Panc1 (cell line): ENCODE measurements at regions not wholly inside any gene's neighbourhood (a gene's known extent, or its start where the extent isn't known, plus 50 kb on each side); places are given as distances from the start of the nearest gene placed in this dataset.

Source experiments
- ATAC-seq: fragments of 200-7000 bp; cut with Tn5 transposase; 2 replicates; pipeline ENCODE4 v1.9.1; 2020; ENCODE audit warnings: mild to moderate bottlenecking, moderate library complexity
- BruUV-seq: library from RNA; stranded (reverse); fragments of 400-500 nt; replicated peaks from 2 replicates; lab custom pipeline; 2021; lab: Mats Ljungman, UMichigan
- CTCF ChIA-PET: fragments of 300-600 bp; sonication (Branson Sonifier 250); formaldehyde crosslinking; loops from one replicate; lab custom pipeline; 2022; ENCODE audit warnings: antibody characterized with exemption; lab: Charles Lee
- POLR2A ChIA-PET: fragments of 300-600 bp; sonication (Branson Sonifier 250); formaldehyde crosslinking; loops from one replicate; lab custom pipeline; 2022; ENCODE audit warnings: antibody characterized with exemption; lab: Charles Lee
- DNase-seq: peaks from one replicate; pipeline ENCODE4 v3.0.0-alpha.2; 2010; ENCODE audit warnings: low read depth, low spot score
- H3K27ac ChIP-seq: 2 replicates; pipeline ENCODE4 v1.5.1; 2011; ENCODE audit warnings: mild to moderate bottlenecking, low read length, inconsistent platforms
- H3K27me3 ChIP-seq: fragments of 200-500 bp; sonication (Bioruptor generic); 2 replicates; pipeline ENCODE4 v1.6.0; 2014; ENCODE audit warnings: low read length, inconsistent platforms; ENCODE audit not compliant: control insufficient read depth, insufficient read depth
- H3K36me3 ChIP-seq: fragments of 200-500 bp; sonication (Bioruptor generic); 2 replicates; pipeline ENCODE4 v1.5.1; 2014; ENCODE audit warnings: inconsistent platforms, mild to moderate bottlenecking, low read length, moderate library complexity; ENCODE audit not compliant: control insufficient read depth, insufficient read depth
- H3K4me1 ChIP-seq: 2 replicates; pipeline ENCODE4 v1.5.1; 2011; ENCODE audit warnings: inconsistent platforms, mild to moderate bottlenecking, low read length, moderate library complexity; ENCODE audit not compliant: control insufficient read depth, insufficient read depth
- H3K4me3 ChIP-seq, 2 experiments: 2 replicates each; pipeline ENCODE4 v1.5.1; 2011 to 2012; ENCODE audit warnings: low read depth in 2 of 2, low read length in 2 of 2, mild to moderate bottlenecking in 2 of 2, inconsistent platforms in 1 of 2, moderate library complexity in 1 of 2
- H3K9me3 ChIP-seq: fragments of 200-500 bp; sonication (Bioruptor generic); 2 replicates; pipeline ENCODE4 v1.5.1; 2014; ENCODE audit warnings: low read depth, mild to moderate bottlenecking, inconsistent platforms, low read length, moderate library complexity; ENCODE audit not compliant: control insufficient read depth, insufficient read depth
- POLR2AphosphoS5 ChIP-seq: IDR thresholded peaks from 2 replicates; pipeline ENCODE4 v1.6.1; 2012; ENCODE audit warnings: mild to moderate bottlenecking, low read depth, low read length, moderate library complexity
- SIN3A ChIP-seq: IDR thresholded peaks from 2 replicates; pipeline ENCODE4 v1.6.1; 2012; ENCODE audit warnings: low read depth, mild to moderate bottlenecking, low read length, moderate library complexity, borderline replicate concordance; ENCODE audit not compliant: insufficient read depth
- TCF7L2 ChIP-seq: IDR thresholded peaks from 2 replicates; pipeline ENCODE4 v1.6.1; 2011; ENCODE audit warnings: mild to moderate bottlenecking, low read depth, low read length, inconsistent platforms
- in situ Hi-C: cut with HindIII; loops from 2 replicates; pipeline ENCODE4 v1.10.0; 2016; ENCODE audit warnings: low sequenced_read_pairs, low pct_unique_long_range_greater_than_20kb
- intact Hi-C: fragments of 100-400 bp; cut with micrococcal nuclease; formaldehyde crosslinking; loops from one replicate; pipeline ENCODE4 v1.10.0; 2022; ENCODE audit not compliant: unreplicated experiment
- TF ChIP-seq, protein P1 (sequence below), 2 experiments: IDR thresholded peaks; 2 replicates each; pipeline ENCODE4 v1.6.1; 2011 to 2012; ENCODE audit warnings: low read depth in 2 of 2, control low read depth in 1 of 2, low read length in 1 of 2, mild to moderate bottlenecking in 1 of 2, moderate library complexity in 1 of 2; ENCODE audit not compliant: insufficient read depth in 1 of 2
- TF ChIP-seq, protein P2 (sequence below): fragments of 450-650 bp; IDR thresholded peaks from 2 replicates; pipeline ENCODE4 v1.5.1; 2017; ENCODE audit warnings: mild to moderate bottlenecking

- BruUV-seq = no TSS peak
- ChIA-PET POLR2A (no interaction called here), CTCF (no interaction called here)
These were observed 188.8 kb downstream of the NEBL start for GRCh38 chr10:20708305-20708704.

DNA sequence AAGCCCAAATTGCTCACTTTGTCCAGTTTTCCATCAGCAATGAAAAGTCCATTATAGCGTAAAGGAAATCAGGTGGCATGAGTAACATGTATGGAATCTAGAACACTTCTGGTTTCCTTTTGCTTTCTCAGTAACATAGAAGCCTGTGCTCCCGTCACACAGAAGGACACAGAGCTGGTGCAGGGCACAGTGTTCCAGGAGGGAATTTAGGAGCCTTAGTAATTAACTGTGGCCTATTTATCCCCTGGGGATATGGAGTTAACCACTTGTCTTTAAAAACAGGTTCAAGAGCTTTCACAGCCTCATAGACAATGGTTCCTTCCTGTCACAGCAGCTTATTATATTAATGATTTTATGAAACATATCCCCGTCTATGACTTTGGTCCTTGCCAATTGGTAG is 189.9 kb downstream of the NEBL start:
- intact Hi-C loops = no loop called here

More at GRCh38 chr10:20708305-20708704, 188.8 kb downstream of the NEBL start:
- in situ Hi-C loops (no loop called here), intact Hi-C loops (no loop called here)
- no peaks in the 10 kb centered on the region for H3K4me1 ChIP-seq
- DNase-seq (no peak), ATAC-seq (no peak)
- H3K4me3 ChIP-seq = no peak overlapping the region
- no peaks in the 10 kb centered on the region for H3K27me3 ChIP-seq
- no peaks in the 10 kb centered on the region for H3K36me3 ChIP-seq
- no peak overlapping the region for H3K27ac ChIP-seq
- TF ChIP-seq, protein P1, sequence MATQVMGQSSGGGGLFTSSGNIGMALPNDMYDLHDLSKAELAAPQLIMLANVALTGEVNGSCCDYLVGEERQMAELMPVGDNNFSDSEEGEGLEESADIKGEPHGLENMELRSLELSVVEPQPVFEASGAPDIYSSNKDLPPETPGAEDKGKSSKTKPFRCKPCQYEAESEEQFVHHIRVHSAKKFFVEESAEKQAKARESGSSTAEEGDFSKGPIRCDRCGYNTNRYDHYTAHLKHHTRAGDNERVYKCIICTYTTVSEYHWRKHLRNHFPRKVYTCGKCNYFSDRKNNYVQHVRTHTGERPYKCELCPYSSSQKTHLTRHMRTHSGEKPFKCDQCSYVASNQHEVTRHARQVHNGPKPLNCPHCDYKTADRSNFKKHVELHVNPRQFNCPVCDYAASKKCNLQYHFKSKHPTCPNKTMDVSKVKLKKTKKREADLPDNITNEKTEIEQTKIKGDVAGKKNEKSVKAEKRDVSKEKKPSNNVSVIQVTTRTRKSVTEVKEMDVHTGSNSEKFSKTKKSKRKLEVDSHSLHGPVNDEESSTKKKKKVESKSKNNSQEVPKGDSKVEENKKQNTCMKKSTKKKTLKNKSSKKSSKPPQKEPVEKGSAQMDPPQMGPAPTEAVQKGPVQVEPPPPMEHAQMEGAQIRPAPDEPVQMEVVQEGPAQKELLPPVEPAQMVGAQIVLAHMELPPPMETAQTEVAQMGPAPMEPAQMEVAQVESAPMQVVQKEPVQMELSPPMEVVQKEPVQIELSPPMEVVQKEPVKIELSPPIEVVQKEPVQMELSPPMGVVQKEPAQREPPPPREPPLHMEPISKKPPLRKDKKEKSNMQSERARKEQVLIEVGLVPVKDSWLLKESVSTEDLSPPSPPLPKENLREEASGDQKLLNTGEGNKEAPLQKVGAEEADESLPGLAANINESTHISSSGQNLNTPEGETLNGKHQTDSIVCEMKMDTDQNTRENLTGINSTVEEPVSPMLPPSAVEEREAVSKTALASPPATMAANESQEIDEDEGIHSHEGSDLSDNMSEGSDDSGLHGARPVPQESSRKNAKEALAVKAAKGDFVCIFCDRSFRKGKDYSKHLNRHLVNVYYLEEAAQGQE (IDR thresholded peaks at IDR 0.05; ENCODE audit: insufficient read depth in 1 of 2, low read depth in 2 of 2, low read length in 1 of 2) = no peak
- TF ChIP-seq POLR2AphosphoS5 (no peak), TCF7L2 (no peak), SIN3A (no peak)
- TF ChIP-seq, protein P2, sequence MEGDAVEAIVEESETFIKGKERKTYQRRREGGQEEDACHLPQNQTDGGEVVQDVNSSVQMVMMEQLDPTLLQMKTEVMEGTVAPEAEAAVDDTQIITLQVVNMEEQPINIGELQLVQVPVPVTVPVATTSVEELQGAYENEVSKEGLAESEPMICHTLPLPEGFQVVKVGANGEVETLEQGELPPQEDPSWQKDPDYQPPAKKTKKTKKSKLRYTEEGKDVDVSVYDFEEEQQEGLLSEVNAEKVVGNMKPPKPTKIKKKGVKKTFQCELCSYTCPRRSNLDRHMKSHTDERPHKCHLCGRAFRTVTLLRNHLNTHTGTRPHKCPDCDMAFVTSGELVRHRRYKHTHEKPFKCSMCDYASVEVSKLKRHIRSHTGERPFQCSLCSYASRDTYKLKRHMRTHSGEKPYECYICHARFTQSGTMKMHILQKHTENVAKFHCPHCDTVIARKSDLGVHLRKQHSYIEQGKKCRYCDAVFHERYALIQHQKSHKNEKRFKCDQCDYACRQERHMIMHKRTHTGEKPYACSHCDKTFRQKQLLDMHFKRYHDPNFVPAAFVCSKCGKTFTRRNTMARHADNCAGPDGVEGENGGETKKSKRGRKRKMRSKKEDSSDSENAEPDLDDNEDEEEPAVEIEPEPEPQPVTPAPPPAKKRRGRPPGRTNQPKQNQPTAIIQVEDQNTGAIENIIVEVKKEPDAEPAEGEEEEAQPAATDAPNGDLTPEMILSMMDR = no peak
- H3K9me3 ChIP-seq = no peaks in the 10 kb centered on the region

More for the DNA sequence above, 189.9 kb downstream of the NEBL start:
- no peak overlapping the region for H3K4me3 ChIP-seq
- in situ Hi-C loops = no loop called here
- ChIA-PET CTCF (no interaction called here), POLR2A (no interaction called here)
- no peak for ATAC-seq
- TF ChIP-seq POLR2AphosphoS5 (no peak), SIN3A (no peak), TCF7L2 (no peak)
- TF ChIP-seq, protein P2 = no peak
- TF ChIP-seq, protein P1 (IDR thresholded peaks at IDR 0.05; ENCODE audit: insufficient read depth in 1 of 2, low read depth in 2 of 2, low read length in 1 of 2) = no peak
- DNase-seq = no peak
- no peaks in the 10 kb centered on the region for H3K27me3 ChIP-seq
- H3K9me3 ChIP-seq = no peaks in the 10 kb centered on the region
- H3K27ac ChIP-seq = no peak overlapping the region
- BruUV-seq = no TSS peak
- no peaks in the 10 kb centered on the region for H3K36me3 ChIP-seq
- H3K4me1 ChIP-seq = no peaks in the 10 kb centered on the region
